Liver (tissue), 8 donors: ENCODE measurements at regions not wholly inside any gene's neighbourhood (a gene's known extent, or its start where the extent isn't known, plus 50 kb on each side); places are given as distances from the start of the nearest gene placed in this dataset.

Source experiments
- DNase-seq: peaks from one replicate; pipeline ENCODE4 v3.0.0-alpha.2; 2017; ENCODE audit warnings: low spot score
- H3K27ac ChIP-seq, 2 donors: one replicate each; pipeline ENCODE4 v1.7.0; 2013; ENCODE audit warnings: inconsistent platforms in 2 of 2, low read length in 2 of 2, control low read depth in 1 of 2, low read depth in 1 of 2, mild to moderate bottlenecking in 1 of 2
- H3K27me3 ChIP-seq, 4 donors: one replicate each; pipeline versions ENCODE4 v1.6.1 to v1.7.0; 2013; ENCODE audit warnings: low read length in 3 of 4, inconsistent platforms in 1 of 4, mild to moderate bottlenecking in 1 of 4, moderate library complexity in 1 of 4; ENCODE audit not compliant: control insufficient read depth in 4 of 4, insufficient read depth in 4 of 4
- H3K36me3 ChIP-seq, 4 donors: one replicate each; pipeline versions ENCODE4 v1.6.1 to v1.7.0; 2013; ENCODE audit warnings: low read length in 3 of 4, mild to moderate bottlenecking in 3 of 4, low read depth in 1 of 4, moderate library complexity in 1 of 4; ENCODE audit not compliant: control insufficient read depth in 4 of 4, insufficient read depth in 3 of 4
- H3K4me1 ChIP-seq, 4 donors: one replicate each; pipeline versions ENCODE4 v1.6.1 to v1.7.0; 2013; ENCODE audit warnings: low read length in 3 of 4, mild to moderate bottlenecking in 3 of 4, moderate library complexity in 1 of 4; ENCODE audit not compliant: control insufficient read depth in 4 of 4, insufficient read depth in 4 of 4
- H3K4me3 ChIP-seq, 3 donors: one replicate each; pipeline versions ENCODE4 v1.6.1 to v1.7.0; 2013; ENCODE audit warnings: low read length in 3 of 3, control low read depth in 1 of 3, low read depth in 1 of 3, mild to moderate bottlenecking in 1 of 3
- H3K9ac ChIP-seq, 2 donors: one replicate each; pipeline ENCODE4 v1.7.0; 2013; ENCODE audit warnings: low read length in 2 of 2, mild to moderate bottlenecking in 2 of 2, moderate library complexity in 2 of 2, control low read depth in 1 of 2, low read depth in 1 of 2
- H3K9me3 ChIP-seq, 4 donors: one replicate each; pipeline versions ENCODE4 v1.6.1 to v1.7.0; 2013; ENCODE audit warnings: low read length in 3 of 4; ENCODE audit not compliant: control insufficient read depth in 4 of 4
- ATF3 ChIP-seq: IDR thresholded peaks from 2 replicates; pipeline ENCODE4 v1.6.1; 2016; ENCODE audit warnings: antibody characterized with exemption
- CTCF ChIP-seq: fragments of 150-350 bp; IDR thresholded peaks from 2 replicates; pipeline ENCODE4 v1.5.1; 2017; ENCODE audit warnings: improper control_type of control experiment, low read depth, low read length; ENCODE audit not compliant: missing input control
- EGR1 ChIP-seq, 2 donors: IDR thresholded peaks; 2 replicates each; pipeline ENCODE4 v1.6.1; 2016 to 2018; ENCODE audit warnings: antibody characterized with exemption in 2 of 2, low read depth in 2 of 2
- FOXA1 ChIP-seq: IDR thresholded peaks from 2 replicates; pipeline ENCODE4 v1.6.1; 2016; ENCODE audit warnings: antibody characterized with exemption
- FOXA2 ChIP-seq: IDR thresholded peaks from 2 replicates; pipeline ENCODE4 v1.6.1; 2016; ENCODE audit warnings: antibody characterized with exemption
- GABPA ChIP-seq, 2 donors: IDR thresholded peaks in 1 of 2; conservative IDR thresholded peaks in 1 of 2; 2 replicates each; pipeline ENCODE4 v1.6.1; 2016; ENCODE audit warnings: antibody characterized with exemption in 2 of 2, mild to moderate bottlenecking in 1 of 2, moderate library complexity in 1 of 2
- HNF4A ChIP-seq, 2 donors: conservative IDR thresholded peaks; 2 replicates each; pipeline ENCODE4 v1.6.1; 2016; ENCODE audit warnings: antibody characterized with exemption in 2 of 2, mild to moderate bottlenecking in 2 of 2
- HNF4G ChIP-seq: IDR thresholded peaks from 2 replicates; pipeline ENCODE4 v1.6.1; 2016; ENCODE audit warnings: antibody characterized with exemption
- JUND ChIP-seq, 2 donors: IDR thresholded peaks; 2 replicates each; pipeline ENCODE4 v1.6.1; 2016; ENCODE audit warnings: antibody characterized with exemption in 2 of 2
- MAX ChIP-seq: IDR thresholded peaks from 2 replicates; pipeline ENCODE4 v1.6.1; 2016; ENCODE audit warnings: antibody characterized with exemption
- NR2F2 ChIP-seq: IDR thresholded peaks from 2 replicates; pipeline ENCODE4 v1.6.1; 2016; ENCODE audit warnings: antibody characterized with exemption
- RAD21 ChIP-seq, 2 donors: IDR thresholded peaks; 2 replicates each; pipeline ENCODE4 v1.6.1; 2016; ENCODE audit warnings: antibody characterized with exemption in 2 of 2, mild to moderate bottlenecking in 2 of 2
- REST ChIP-seq: IDR thresholded peaks from 2 replicates; pipeline ENCODE4 v1.6.1; 2016; ENCODE audit warnings: antibody characterized with exemption, mild to moderate bottlenecking
- RXRA ChIP-seq, 2 donors: IDR thresholded peaks; 2 replicates each; pipeline ENCODE4 v1.6.1; 2017 to 2018; ENCODE audit warnings: antibody characterized with exemption in 2 of 2, mild to moderate bottlenecking in 1 of 2
- SP1 ChIP-seq: IDR thresholded peaks from 2 replicates; pipeline ENCODE4 v1.6.1; 2018; ENCODE audit warnings: antibody characterized with exemption, mild to moderate bottlenecking
- TAF1 ChIP-seq: conservative IDR thresholded peaks from 2 replicates; pipeline ENCODE4 v1.6.1; 2016; ENCODE audit warnings: antibody characterized with exemption, mild to moderate bottlenecking
- YY1 ChIP-seq: IDR thresholded peaks from 2 replicates; pipeline ENCODE4 v1.6.1; 2016; ENCODE audit warnings: antibody characterized with exemption, mild to moderate bottlenecking
- WGBS: extraction: QIAGEN DNeasy Blood & Tissue Kit; methylation state at CpG from one replicate; pipeline ENCODE4 v1.1.7; 2013; 5-methylcytosine and 5-hydroxymethylcytosine counted together
- TF ChIP-seq, protein P1 (sequence below): IDR thresholded peaks from 2 replicates; pipeline ENCODE4 v1.6.1; 2016; ENCODE audit warnings: antibody characterized with exemption
- donor health status: healthy.
- donor health status: healthy.
- donor health status: healthy.
- donor health status: healthy.
- donor health status: healthy.

- TF ChIP-seq HNF4G (no peak), NR2F2 (no peak), REST (no peak), TAF1 (no peak), RAD21 (IDR thresholded peaks at IDR 0.05) (no peak), MAX (no peak), ATF3 (no peak), FOXA1 (no peak), JUND (IDR thresholded peaks at IDR 0.05) (no peak), GABPA (IDR thresholded peaks at IDR 0.05 in 1 of 2, conservative IDR thresholded peaks at IDR 0.05 in 1 of 2) (no peak), FOXA2 (no peak)
- Histone ChIP-seq H3K9ac (no peak overlapping the region), H3K4me3 (no peak overlapping the region), H3K9me3 (no peaks in the 10 kb centered on the region), H3K27me3 (no peaks in the 10 kb centered on the region), H3K36me3 (no peaks in the 10 kb centered on the region), H3K27ac (no peak overlapping the region), H3K4me1 (no peaks in the 10 kb centered on the region)
- WGBS, result 87% methylated on average over 1 of the region's 1 CpG
- no peak for DNase-seq
Measured at GRCh38 chr2:145631561-145631960, 1111.6 kb upstream of the ZEB2 start.

GRCh38 chr2:145626301-145626700 lies 1106.4 kb upstream of the ZEB2 start:
- H3K4me3 ChIP-seq, result no peak overlapping the region
- no peaks in the 10 kb centered on the region for H3K4me1 ChIP-seq
- no peaks in the 10 kb centered on the region for H3K9me3 ChIP-seq
- no peaks in the 10 kb centered on the region for H3K27me3 ChIP-seq
- no peaks in the 10 kb centered on the region for H3K36me3 ChIP-seq
- no peak overlapping the region for H3K27ac ChIP-seq
- no peak for DNase-seq
- TF ChIP-seq, protein P1, sequence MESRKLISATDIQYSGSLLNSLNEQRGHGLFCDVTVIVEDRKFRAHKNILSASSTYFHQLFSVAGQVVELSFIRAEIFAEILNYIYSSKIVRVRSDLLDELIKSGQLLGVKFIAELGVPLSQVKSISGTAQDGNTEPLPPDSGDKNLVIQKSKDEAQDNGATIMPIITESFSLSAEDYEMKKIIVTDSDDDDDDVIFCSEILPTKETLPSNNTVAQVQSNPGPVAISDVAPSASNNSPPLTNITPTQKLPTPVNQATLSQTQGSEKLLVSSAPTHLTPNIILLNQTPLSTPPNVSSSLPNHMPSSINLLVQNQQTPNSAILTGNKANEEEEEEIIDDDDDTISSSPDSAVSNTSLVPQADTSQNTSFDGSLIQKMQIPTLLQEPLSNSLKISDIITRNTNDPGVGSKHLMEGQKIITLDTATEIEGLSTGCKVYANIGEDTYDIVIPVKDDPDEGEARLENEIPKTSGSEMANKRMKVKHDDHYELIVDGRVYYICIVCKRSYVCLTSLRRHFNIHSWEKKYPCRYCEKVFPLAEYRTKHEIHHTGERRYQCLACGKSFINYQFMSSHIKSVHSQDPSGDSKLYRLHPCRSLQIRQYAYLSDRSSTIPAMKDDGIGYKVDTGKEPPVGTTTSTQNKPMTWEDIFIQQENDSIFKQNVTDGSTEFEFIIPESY, result no peak
- TF ChIP-seq RAD21 (IDR thresholded peaks at IDR 0.05) (no peak), RXRA (IDR thresholded peaks at IDR 0.05) (no peak), NR2F2 (no peak), ATF3 (no peak), YY1 (no peak), MAX (no peak), JUND (IDR thresholded peaks at IDR 0.05) (no peak), EGR1 (IDR thresholded peaks at IDR 0.05; ENCODE audit: low read depth in 2 of 2) (no peak), CTCF (no peak), HNF4A (conservative IDR thresholded peaks at IDR 0.05) (no peak), HNF4G (no peak), FOXA1 (no peak), FOXA2 (no peak), GABPA (IDR thresholded peaks at IDR 0.05 in 1 of 2, conservative IDR thresholded peaks at IDR 0.05 in 1 of 2) (no peak), TAF1 (no peak), REST (no peak), SP1 (no peak)
- H3K9ac ChIP-seq, result no peak overlapping the region
